NCI-H345 treated with DMSO at 0.1 percent for 48 hours (cell line): ENCODE measurements at regions not wholly inside any gene's neighbourhood (a gene's known extent, or its start where the extent isn't known, plus 50 kb on each side); places are given as distances from the start of the nearest gene placed in this dataset.

ENCODE experiments used
- DNase-seq: peaks from one replicate; lab custom pipeline; 2025; ENCODE audit not compliant: unreplicated experiment; lab: John Stamatoyannopoulos, UW

DNA sequence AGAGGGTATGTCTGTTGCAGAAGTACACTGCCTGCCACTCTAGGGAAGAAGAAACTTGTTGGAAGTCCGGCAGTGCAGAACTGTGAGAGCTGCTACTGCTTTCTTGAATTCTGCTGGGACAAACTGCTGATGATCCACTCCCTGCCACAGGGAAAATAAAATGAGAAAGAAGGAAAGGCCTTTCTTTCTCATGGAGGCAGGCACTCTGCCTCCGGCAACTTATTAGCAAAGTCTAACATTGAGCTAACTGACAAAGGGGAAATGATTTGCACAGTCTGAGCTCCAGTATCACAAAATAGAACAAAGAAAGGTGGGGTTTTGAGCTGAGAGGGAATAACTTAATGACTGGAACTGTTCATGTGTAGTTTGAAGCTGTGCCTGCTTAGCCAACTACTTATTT is 134.6 kb downstream of the AASDHPPT start:
- DNase-seq = no peak

DNA sequence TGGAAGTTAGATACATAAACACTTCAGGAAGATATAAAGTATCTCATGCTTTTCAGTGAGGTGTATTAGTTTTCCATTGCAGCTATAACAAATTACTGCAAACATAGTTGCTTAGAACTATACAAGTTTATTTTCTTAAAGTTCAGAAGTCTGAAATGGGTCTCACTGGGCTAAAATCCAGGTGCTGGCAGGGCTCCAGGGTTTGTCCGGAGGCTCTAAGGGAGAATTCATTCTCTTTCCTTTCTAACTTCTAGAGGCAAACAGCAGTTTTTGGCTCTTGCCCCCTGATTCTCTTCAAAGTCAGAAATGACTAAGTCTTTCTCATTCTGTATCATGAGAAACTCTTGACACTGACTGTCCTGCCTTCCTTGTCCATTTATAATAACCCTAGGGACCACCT is 138.8 kb downstream of the AASDHPPT start:
- no peak for DNase-seq

DNA sequence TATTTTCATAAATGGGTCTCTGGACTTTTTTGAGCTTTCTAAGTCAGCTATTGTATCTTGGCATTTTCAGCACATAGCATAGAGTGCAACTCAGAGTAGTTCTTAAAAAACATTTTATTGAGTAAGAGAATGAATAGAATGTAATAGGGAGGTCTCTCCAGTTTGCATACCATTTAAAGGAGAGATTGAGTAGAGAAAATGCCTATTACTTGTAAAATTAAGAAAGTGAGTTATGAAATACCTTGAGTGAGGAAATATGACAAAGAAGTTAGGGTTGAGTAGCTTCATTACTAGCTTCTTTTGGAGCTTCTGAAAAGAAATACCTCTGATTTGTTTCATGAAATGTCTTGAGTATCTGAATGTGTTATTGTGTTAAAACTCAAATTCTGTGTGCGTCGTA is 140.0 kb downstream of the AASDHPPT start:
- no peak for DNase-seq

DNA sequence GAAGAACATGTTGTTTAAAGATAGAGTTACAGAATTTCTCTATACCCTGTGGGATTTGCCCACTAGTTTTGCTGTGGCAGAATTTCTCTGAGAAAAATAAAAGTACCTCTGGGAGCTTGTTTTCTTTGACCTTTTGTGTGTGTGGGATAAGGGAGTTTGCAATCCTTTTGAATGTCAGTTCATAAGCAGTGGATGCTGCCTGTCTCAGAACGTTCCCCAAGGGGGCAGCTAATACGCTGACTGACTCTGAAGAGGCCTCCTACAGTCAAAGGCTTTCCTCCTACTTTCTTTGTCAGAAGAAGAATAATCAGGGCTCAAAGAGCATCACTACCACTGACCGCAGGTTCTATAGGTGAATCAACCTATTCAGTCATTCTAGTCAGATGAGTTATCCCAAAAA is 140.6 kb downstream of the AASDHPPT start:
- no peak for DNase-seq

DNA sequence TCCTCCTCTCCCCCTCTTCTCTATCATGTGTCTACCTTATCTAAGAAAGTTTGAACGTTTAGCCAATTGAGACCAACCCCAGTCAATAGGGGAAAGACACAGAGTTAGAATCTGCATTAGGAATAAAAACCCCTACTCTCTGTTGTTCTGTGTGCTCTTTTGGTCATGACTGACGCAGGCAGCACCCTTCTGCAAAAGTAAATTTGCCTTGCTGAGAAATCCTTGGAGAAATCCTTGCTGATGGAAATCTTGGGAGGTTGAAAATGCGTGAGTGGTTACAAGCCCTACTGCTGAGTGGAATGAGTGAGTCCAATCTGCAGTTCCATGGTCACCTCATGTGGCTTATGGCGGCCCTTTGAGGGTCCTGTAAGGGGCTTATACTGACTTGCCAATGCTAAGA is 145.2 kb downstream of the AASDHPPT start:
- DNase-seq = no peak

DNA sequence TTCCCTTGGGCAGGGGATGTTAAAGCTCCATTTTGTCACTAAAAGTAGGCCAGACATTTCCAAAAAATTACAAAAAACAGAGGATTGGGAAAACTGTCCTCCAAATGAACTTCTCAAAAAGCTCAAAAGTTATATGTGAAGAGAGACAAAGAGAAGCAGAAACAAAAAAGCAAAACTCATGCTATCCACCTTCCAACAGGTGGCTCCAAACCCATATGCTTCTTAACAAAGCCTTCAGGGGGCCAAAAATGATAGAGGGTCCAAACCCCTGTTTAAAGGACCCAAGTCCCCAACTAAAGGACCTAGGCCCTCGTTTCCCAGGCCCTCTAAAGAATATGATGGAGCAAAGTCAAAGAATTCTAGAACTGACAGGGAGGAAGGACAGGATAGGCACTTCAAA is 146.7 kb downstream of the AASDHPPT start:
- DNase-seq = no peak

DNA sequence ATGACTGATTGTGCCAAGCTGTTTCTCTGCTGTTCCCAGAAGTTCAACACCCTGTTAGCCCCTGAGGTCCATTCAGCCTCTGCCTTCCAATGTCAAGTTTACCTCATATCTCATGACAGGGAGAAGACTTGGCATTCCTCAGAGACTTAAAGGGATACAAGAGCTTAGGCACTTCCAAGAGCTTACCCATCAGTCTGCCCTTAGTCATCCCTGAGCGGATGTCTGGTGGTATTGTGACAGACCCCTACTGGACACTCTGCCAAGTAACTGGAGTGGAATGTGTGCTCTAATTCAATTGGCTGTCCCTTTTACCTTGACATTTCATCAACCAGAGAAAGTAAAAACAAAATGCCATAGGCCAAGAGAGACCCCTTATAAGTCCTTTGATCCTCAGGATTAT is 151.5 kb downstream of the AASDHPPT start:
- DNase-seq = no peak

DNA sequence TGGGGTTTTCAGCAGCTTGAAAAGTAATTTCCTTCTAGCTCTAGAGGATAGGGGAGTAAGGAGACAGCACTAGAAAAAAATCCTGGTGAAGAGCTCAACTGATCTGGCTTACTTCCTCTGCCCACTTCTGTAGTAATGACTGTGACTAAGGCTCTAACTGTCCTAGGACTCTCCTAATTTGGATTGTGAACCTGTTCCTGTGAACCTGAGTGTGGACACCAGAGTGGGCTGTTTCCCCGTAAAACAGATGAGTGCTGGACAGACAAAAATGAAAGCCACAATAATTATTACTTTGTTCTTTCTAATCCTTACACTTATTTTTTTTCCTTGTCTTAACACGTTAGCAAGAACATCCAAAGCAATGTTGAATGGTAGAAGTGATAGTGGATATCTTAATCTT is 154.1 kb downstream of the AASDHPPT start:
- DNase-seq = no peak

DNA sequence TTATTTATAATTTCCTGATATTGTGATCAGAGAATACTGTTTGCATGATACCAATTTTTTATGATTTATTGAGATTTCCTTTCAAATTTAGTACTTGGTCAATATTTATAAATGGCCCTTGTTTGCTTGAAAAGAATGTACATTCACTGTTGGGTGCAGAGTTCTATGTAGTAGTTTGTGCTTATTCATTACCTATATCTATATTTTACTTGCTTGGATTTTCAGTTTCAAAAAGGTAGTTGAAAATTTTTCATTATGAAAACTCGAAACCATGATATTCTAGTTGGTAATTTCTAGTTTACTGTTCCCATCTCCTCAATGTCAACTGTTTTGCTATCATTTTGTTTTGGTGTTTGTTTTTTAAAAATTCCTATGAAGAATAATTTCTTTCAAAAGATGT is 155.7 kb downstream of the AASDHPPT start:
- DNase-seq = no peak

DNA sequence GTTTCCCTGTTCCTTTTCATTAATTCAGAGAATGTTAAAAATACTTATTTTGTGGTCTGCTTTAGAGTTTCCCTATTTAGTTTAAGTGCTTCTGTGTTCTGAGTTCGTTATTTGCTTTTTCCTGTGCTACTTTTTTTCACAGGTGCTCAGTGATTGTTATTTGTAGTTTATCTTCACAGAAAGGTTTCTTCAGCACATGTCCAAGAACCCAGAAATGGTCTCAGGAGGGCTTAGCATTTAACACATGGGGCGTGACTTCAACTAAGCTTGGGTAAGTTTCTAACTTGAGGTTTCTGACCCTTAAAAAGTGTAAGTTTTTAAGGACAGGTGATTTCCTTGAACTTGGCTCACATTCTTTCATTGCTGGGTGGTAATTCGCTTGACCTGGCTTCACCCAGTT is 157.3 kb downstream of the AASDHPPT start:
- DNase-seq = no peak

DNA sequence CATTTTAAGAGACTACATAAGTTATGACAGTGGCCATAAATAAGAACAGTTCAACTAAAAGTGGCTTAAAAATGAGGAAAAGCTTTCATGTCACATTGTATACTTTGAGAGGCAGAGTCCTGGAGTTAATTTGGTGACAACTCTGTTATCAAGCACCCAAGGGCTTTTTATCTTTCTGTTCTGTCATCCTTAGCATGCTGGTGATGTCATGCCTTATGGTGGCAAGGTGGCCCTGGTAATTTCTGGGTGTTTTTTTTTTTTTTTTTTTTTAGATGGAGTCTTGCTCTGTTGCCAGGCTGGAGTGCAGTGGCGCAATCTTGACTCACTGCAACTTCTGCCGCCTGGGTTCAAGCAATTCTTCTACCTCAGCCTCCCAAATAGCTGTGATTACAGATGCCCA is 158.8 kb downstream of the AASDHPPT start:
- DNase-seq = no peak

DNA sequence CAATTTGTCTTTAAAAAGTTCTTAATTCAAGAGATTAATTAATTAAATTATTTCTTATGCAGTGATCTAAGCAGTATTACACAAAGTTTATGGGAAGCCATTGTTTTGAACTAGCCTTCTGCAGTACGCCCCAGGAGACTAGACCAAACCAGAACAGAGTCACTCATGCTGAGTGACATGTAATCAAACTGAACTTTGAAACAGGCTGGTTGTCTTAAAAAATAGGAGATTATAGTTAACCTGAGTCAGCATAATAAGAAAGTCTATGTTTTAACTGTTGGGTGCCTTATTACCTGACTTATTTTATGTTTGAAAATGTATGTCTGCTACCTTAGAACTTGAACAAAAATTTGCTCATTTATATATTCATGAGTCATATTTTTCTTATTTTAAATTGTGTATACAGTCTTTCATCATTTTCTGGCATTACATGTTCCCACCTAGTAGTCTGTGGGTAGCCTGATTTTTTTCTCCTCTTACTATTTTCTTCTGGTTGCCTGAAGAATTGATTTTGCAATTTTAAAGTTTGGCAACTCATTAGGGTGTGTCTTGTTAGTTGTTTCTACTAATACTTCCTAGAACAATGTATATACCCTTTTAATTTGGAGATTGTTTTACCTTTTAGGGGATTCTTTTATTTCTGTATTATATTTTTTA is 161.4 kb downstream of the AASDHPPT start:
- no peak for DNase-seq

DNA sequence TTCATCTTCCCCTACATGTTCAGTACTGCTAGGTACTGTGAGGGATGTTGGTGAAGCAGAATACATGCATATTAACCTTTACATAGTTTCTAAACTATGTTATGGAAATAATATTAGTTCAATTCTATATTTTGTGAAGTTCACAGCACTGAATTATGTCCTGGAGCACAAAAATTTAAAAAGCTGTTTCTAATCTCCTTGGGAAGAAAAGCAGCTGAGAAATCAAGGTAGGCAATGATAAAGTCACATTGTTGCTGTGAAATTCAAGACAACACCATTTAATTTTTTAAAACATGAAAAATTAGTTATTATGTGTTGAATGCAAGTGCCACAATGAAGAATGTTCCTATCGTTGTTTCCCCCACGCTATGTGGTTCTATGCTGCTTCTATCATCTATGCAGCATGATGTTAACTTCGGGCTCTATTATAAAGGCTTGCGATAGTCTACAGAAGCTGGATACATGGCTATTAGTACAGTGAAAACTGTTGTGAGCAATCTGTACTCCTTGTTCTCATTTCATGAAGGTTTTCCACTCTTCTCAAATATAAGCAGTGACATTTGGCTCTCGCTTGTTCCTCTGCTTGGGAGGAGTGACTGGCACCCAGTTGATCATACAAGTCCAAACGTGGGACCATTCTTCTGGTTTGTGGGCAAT is 164.3 kb downstream of the AASDHPPT start:
- DNase-seq = no peak

DNA sequence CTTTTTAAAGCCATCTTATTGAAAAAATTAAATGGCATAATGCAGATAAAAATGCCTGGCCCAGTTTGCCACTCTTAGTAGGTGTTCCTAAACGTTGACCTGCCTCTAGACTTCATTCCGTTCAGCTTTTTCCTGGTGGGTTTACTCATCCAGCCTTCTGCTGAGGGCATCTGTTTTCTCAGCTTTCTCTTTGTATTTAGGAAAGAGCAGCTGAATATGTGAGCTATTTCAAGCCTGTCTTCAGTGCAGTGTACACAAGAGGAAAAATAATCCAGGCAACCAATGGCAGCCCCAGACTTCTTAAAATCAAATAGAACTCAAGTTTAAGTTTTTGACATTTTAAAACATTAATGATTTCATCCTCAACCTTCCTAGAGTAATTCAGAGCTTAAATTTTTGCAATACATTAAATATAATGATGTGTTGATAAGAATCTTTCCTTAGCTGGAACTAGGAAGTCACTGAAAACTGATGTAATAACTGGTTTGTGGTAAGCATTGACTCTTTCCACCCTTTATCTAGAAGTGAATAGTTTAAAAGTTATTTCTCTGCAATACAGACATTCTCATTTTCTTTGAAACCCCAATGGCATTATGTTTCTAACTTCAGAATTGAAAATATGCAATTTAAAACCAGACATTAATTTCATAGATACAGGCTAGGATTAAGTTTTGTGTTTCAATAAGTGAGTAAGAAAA is 165.4 kb downstream of the AASDHPPT start:
- DNase-seq = no peak

DNA sequence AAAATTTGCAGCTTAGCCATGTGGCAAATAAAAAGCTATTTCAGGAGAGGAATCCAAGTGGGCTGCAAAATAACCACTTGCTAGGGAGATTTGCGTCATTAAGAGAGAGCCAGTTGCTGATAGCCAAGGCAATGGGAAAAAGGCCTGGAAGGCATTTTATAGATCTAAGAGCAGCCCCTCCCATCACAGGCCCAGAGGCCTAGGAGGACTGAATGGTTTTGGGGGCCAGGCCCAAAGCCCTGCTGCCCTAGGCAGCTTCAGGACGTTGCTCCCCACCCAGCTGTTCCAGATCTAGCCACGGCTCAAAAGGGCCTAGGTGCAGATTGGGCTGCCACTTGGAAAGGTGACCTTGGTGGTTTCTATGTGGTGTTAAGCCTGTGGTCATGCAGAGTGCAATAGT is 169.0 kb downstream of the AASDHPPT start:
- DNase-seq = no peak

DNA sequence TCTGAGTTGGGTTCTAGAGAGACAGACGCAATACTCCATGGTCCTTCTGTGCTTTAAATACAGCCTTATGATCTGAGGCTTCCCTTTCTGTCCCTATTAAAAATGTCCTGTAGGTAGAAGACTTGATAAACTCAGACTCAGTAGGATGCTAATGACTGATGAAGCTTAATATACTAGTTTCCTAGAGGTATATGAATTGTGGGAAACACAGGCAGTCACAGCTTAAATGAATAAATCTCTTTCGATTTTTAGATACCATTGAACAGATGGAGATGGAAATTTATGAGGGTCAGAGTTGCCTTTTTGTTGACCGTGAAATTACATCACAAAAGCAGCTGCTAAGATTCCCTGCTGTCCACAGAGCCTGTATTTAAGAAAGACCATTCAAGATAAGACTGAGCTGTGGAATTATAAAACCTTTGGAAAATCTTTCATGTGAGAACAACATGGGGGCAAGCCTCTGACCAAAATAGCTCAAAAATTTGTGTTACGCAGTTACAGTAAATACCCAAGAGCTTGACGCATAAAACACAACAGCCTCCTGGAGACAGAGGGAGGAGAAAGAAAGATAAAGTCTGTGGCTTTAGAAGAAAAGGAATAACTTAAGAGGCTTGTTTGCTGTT is 172.3 kb downstream of the AASDHPPT start:
- DNase-seq = no peak

DNA sequence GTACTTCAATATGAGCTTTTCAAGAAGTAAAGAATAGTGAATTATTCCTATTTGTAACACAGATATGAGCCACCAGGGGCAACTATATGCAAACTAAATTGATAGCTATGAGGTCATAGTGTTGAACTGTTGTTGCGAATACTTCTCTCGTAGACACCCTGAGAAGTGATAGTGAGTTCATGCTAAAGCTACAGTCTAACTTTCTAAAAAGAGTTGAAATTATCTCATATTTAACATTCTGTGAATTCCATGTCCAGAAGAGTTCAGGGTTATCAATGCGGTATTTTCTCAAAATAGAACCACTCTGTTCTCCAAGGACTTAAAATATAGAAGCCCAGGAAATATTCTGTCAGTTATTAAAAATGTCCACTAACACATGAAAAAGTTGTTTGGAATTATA is 185.4 kb downstream of the AASDHPPT start:
- DNase-seq = no peak

DNA sequence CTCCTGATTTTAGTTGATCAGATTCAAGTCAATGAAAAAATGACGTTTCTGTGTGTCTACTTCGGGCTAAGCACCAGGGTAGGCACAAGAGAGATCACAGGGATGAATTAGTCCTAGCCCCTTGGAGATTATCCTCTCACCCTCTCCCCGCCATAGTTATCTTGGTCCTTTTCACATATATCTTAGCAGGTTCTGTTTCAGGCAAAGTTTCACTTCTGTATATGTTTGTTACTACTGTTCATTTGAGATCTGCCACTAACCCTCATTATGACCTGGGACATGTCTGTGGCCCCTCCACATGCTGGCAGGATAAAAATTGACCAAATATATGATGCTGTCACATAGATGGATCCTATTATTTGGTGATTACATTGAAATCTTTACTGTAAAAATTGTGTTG is 186.1 kb downstream of the AASDHPPT start:
- DNase-seq = no peak

DNA sequence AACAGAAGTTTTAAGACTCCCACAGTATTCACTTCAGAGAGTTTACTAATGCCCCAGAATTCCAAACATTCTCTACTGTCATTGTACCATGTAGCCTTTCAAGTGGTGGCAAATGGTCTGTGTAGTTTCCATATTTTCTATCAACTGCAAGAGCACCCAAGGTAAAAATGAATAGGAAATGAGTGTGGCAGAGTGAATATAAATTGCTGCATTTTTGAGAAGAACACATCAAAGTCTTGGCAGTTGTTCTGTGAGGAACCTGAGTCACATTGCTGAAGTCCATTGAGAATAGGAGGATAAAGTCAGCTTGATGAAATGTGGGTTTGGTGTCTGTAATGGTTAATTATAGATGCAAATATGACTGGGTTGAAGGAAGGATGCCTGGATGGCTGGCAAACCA is 193.6 kb downstream of the AASDHPPT start:
- DNase-seq = no peak

DNA sequence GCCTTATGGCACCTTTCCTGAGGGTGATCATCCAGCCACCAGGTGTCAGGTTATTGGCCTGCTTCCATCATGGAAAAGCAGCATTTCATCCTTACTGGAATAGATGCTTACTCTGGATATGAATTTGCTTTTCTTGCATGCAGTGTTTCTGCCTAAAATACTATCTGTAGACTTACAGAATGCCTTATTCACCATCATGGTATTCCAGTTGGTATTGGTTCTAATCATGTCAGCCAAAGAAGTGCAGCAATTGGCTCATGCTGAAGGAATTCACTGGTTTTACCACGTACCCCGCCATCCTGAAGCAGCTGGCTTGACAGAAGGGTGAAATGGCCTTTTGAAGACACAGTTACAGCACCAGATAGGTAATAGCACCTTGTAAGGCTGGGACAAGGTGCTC is 194.2 kb downstream of the AASDHPPT start:
- no peak for DNase-seq

DNA sequence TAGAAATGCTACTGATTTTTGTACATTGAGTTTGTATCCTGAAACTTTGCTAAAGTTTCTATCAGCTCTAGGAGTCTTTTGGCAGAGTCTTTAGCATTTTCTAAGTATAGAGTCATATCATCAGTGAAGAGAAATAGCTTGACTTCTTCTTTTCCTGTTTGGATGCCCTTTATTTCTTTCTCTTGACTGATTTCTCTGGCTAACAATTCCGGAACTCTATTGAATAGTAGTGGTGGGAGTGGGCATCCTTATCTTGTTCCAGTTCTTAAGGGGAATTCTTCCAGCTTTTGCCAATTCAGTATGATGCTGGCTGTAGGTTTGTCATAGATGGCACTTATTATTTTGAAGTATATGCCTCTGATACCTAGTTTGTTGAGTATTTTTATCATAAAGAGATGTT is 197.7 kb downstream of the AASDHPPT start:
- DNase-seq = no peak

DNA sequence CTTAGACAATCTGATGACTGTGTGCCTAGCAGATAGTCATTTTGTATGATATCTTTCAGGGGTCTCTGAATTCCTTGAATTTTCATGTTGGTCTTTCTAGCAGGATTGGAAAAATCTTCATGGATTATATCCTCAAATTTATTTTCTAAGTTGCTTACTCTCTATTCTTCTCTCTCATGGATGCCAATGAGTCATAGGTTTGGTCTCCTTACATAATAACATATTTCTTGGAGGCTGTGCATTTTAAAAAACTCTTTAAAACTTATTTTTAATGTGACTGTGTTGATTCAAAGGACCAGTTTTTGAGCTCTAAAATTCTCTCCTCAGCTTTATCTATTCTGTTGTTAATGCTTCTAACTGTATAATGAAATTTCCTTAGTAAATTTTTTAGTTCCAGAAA is 198.7 kb downstream of the AASDHPPT start:
- no peak for DNase-seq
